ENCODE measurements at regions not wholly inside any gene's neighbourhood (a gene's known extent, or its start where the extent isn't known, plus 50 kb on each side); places are given as distances from the start of the nearest gene placed in this dataset.

DNA sequence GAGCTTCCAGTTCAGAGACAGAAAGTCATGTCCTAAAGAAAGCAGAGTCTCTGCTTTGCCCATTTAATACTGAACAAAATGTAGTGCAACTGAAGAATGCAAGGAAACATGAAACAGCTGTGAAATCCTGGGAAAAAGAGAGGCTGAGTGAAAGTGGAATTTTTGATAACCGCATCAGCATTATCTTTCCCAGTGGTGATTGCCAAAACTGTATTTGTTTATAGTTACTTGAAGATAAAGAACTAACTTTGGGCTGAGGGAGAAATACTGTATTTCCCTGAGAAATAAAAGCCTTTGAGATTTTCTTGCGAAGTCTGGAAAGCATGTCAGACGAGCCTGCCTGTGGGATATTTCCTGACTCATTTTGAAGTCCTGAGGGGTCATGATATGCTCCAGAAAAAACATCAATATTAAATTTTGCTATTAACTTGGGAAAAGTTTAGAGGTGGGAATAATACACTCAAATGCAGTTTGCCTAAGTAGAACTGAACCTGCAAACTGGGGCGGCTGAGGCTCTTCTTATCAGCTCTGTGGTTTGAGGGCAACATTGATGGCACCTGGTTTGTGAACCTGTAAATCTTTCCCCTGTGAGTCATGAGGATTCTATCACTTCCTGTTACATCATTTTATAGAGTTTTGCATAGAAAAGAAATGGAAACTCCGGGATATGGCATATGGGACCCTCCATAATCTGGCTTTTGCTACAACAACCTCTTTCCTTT lies 855.3 kb downstream of the MCTP2 start:
- TF ChIP-seq YY1 (IDR thresholded peaks at IDR 0.05; ENCODE audit: insufficient read depth, insufficient read length), result no peak
- TF ChIP-seq ZNF274 (IDR thresholded peaks at IDR 0.05; ENCODE audit: low read depth, low read length), result no peak
- TF ChIP-seq SUZ12 (IDR thresholded peaks at IDR 0.05; ENCODE audit: extremely low read depth, insufficient read depth, insufficient read length), result no peak
